ENCODE measurements at regions not wholly inside any gene's neighbourhood (a gene's known extent, or its start where the extent isn't known, plus 50 kb on each side); places are given as distances from the start of the nearest gene placed in this dataset.

- TF ChIP-seq EGR1 (IDR thresholded peaks at IDR 0.05) = no peak
- no peak for TF ChIP-seq REST (IDR thresholded peaks at IDR 0.05; ENCODE audit: low read depth)
- TF ChIP-seq MAX (IDR thresholded peaks at IDR 0.05) = no peak
Measured at GRCh38 chr2:56021579-56021978, 98.0 kb upstream of the EFEMP1 start.
